SKM-1 treated with dmso at 0.1 percent for 144 hours (cell line): ENCODE measurements at regions not wholly inside any gene's neighbourhood (a gene's known extent, or its start where the extent isn't known, plus 50 kb on each side); places are given as distances from the start of the nearest gene placed in this dataset.

Experiments
- DNase-seq: peaks from one replicate; lab custom pipeline; 2025; ENCODE audit not compliant: unreplicated experiment; lab: John Stamatoyannopoulos, UW

DNA sequence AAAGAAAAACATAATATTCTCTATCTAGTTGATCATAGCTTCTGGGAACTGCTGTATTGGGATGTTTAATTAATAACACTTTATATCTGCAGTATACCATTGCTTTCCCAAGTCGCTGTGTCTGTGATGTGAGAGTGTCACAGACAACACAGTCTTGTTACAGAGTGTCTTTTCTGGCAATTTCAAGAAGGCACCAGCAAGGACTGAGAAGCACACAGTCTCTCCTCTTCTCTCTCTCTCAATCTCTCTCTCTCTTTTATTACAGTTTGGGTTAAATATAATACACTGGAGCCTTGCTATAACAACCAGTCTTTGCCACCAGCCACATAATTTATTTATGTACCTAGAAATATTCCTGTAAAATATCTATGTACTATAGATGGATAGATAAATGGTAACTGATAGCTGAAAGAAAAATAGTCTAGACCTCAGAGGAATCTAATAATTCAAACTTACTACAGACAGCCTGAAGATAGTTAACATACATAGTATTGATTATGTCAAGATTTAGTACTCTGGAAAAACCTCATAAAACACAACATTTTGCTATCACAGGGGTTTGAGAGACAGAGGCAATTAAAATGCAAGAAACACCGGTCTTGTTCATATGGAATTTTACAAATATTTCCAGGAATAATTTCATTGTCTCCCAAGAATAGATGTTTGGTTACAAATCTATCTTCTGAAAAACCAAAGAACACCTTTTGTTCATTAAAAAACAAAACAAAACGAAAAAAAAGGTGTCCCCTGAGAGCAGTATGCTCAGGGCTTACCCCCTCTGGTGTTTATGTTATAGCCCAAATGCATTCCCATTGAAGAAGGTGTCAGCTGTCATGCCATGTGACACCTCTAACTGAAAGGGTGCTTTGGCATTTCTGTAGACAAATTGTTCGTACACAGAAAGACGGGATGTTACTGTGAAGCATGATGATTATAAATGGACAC, 507.8 kb downstream of the TBC1D4 start:
- DNase-seq = no peak

DNA sequence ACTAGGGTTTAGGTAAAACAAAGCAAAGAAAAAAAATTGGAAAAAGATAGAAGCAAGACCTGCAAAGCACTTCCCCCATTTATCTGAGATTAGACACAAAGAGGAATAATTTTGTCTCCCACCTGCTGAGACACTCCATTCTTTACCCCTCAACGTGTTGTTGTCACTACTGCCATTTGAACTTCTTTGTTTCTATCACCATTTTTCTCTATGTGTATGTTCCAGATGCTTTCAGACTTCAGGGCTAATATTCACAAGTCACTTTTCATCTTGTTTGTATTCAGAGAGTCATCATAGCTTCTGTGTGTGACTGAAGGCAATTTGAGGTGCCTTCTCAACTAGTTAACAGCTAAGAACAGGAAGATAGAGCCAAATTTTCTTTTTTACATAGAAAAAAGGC, 512.5 kb downstream of the TBC1D4 start:
- no peak for DNase-seq

DNA sequence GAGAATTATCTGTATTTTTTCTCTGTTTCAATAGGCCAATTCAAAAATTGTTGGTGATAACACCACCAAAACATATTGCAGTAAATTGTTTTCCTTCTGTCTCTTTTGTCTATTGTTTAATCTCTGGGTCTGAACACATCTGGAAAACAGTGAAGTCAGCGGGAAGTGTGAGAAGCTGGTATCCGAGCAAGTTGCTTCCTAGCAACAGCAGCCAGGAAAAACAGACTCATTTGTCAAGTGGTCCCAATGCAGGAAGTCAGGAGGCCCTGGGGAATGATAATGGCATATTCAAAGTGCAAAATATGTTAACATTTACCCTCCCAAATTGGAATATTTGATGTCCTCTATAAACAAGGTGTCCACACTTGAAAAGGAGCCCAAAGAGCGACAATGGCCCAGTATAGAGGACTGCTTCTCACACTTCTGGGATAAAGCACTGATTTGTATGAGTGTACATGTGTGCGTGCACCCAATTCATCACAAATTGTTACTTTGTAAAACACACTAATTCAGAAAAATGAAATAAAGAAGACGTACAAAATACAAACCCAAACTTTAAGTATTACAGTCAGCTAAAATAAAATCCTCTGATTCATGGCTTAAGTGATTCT, 515.0 kb downstream of the TBC1D4 start:
- no peak for DNase-seq

DNA sequence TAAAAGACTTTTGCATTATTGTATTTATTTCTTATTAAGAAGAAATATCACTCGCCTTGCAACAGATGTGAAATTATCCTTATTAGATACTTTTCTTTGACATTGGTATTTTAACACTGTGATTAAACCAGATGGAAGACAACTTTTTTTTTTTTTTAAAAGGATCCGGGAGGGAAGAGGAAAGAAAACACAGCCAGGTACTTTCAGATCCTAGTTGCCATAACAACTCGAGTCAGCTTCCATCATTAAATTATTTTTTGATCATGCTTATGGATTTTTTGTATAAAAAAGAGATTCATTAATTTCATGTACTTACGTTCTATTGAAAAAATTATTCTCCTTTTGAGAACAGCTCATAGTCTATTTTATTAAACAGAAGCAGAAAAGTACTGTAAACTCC, 515.7 kb downstream of the TBC1D4 start:
- DNase-seq = no peak

DNA sequence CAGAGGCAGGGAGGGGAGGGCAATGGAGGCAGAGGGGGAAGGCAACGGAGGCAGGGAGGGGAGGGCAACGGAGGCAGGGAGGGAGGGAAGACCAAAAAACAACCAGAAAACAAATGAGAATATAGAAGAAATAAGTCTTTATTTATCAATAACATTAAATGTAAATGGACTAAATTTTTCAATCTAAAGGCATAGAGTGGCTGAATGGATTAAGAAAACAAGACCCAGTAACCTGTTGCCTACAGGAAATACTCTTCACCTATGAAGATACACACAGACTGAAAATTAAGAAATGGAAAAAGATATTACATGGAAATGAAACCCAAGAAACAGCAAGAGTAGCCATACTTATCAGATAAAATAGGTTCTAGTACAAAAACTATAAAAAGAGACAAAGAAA, 536.3 kb downstream of the TBC1D4 start:
- no peak for DNase-seq

DNA sequence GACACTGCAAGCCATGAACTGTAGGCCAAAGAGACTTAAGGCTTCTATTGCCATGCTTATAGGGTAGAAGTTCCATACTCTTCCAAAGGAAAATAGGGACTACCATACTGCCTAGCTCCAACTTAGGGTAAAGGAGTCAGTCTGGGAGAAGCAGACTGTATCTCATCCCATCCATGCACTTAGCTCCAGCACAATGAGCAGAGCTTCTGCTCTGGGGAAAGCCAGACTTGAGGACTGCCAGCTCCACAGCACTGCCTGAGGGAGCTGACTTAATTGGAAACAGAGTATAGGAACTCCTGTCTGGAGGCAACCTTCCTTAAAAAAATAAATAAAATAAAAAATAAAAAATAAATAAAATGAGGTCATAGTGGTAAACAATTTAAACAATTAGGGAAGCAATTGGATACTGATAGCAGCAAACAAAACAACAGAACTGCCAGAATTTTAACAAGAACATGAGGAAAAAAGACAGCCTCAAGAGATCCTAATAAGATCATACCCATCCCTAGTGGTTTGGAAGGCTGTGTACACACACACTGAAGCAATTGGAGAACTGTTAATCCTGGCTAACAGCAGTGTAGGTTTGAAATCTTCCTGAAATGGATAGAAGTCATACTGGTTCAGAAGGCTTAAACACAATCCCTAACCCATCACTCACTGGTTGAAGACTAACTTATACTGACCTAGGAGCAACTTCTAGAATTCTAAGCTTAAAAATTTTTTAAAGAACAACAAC, 550.1 kb downstream of the TBC1D4 start:
- no peak for DNase-seq

DNA sequence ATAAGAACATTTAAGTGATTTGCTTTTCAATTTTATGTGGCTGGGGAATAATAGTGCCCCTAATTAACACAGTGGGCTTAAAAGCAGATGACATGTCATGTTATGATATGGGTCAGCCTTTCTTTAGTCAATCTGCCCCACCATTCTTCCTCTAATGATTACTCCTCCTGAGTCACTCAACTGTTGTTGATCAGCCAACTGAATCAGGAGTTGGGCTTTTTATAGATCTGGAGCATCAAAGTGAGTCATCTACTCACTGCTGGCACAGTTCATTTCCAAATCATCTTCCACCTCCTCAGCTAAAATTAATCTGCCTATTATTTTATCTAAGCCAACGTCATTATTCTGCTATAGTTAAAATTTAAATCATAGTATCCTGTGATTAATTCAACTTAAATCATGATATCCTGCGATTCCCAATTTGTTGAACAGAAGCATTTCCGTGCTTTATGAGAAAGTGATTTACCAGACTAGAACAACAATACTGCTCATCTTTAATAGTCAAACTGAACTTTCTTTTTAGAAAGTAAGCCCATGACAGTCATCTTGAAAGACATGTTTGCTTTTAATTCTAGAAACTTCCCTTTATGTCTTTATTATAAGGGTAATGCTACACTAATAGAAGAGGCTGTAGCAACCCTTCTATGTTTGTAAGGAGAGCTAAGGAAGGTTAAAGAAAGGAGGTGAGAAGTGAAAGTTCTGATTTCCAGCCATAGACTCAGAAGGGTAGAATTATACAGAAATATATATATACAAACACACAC, 551.4 kb downstream of the TBC1D4 start:
- no peak for DNase-seq

DNA sequence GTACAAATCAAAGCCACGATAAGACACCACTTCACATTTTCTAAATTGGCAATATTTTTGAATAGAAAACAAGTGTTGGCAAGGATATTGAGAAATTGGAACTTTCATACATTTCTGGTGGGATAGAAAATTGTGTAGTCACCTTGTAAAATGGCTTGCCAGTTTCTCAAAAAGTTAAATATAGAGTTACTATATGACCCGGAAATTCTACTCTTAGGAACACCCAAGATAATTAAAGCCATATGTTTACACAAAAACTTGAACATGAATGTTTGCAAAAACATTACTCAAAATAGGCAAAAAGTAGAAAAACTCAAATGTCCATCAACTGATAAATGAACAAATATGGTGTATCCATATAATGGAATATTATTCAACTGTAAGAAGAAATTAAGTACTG, 552.5 kb downstream of the TBC1D4 start:
- DNase-seq = no peak

DNA sequence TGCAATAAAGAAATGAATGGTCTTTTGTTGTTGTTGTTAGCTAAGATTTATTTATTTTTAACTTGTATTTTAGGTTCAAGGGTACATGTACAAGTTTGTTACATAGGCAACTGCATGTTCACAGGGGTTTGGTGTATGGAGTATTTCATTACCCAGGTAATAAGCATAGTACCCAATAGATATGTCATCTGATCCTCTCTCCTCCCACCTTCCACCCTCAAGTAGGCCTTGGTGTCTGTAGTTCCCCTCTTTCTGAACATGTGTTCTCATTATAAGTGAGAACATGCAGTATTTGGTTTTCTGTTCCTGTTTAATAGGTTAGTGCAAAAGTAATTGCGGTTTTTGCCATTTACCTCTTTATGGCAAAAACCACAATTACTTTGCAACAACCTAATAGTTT, 554.1 kb downstream of the TBC1D4 start:
- no peak for DNase-seq

DNA sequence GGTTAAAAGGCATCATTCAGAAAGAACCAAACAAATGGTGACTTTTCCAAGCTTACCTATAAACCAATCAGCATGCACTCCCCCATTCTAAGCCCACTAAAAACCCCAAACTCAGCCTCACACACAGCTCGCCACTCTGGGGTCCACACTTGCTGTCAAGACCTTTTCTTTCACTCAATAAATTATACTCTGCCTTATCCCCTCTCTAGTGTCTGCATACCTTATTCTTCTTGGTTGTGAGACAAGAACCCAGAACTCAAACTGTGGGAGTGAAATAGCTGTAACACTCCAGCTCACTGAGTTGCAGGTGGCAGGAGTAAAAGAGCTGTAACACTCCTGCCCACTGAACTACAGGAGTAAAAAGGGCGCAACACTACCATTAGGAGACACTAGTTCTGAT, 559.0 kb downstream of the TBC1D4 start:
- no peak for DNase-seq

DNA sequence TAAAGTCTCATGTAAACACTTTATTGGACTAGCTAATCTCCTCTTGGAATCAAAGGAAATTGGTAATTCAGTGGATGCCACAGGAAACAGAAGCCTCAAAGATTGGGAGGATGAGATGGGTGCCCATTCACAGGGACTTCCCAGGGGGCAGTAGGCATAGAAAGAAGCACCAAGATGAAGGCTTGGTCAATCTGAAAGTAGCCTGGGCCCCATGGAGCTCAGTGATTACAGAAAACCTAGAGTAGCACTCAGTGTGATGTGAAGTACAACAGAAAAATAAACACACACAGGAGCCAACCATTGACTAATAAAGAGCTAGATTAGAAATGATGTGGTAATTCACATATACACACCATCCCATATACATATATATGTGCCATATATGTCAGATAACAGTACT, 560.6 kb downstream of the TBC1D4 start:
- no peak for DNase-seq

DNA sequence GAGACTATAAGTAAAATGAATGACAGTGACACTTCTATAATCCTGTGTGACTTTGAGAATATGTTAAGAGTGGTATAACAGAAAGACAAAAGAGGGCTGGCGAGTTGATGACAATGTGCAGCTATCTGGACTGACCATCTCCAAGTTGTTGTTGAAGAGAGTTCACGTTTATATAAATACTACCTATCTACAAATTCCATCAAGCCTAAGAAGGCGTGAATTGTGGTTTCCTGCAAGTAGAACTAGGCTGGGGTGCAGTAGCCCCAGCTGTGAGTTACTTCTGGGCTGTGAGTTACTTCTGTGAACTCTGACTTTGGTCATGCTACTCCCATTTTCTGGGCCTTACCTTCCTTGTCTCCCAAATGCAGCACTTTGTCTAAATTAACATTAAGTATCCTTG, 561.0 kb downstream of the TBC1D4 start:
- DNase-seq = no peak

DNA sequence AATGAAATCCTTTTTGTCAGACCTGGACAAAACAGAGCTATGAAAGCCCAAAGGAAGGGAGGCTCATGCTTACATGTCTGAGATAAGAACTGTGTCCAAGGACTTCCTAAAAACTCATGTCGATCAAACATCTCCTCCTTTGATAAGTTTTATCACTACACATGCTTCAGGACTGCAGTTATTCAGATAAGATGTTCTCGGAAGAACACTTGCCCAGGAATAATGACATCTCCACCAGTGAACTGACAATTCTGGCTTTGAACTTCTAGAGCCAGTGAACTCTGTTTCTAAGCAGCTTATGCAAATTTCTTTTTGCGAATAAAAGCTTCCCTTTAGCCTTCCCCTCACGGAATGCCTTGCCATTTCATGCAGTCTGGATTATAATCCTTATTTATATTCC, 561.6 kb downstream of the TBC1D4 start:
- no peak for DNase-seq

DNA sequence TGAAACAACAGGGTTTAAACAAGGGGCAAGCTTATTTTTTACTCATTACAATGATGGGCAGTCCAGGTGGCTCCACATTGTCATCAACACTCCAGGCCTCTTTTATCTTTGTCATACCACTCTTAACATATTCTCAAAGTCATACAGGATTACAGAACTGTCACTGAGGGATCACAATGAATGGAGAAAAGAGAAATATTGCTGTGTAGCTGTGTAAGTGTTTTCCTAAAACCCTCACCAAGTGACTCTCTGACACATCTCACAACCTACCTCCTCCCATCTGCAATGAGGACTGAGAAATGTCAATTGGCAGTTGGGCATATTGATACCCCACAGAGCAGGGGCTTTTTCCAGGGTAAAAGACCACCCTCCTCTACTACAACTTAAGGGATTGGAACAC, 562.1 kb downstream of the TBC1D4 start:
- no peak for DNase-seq

DNA sequence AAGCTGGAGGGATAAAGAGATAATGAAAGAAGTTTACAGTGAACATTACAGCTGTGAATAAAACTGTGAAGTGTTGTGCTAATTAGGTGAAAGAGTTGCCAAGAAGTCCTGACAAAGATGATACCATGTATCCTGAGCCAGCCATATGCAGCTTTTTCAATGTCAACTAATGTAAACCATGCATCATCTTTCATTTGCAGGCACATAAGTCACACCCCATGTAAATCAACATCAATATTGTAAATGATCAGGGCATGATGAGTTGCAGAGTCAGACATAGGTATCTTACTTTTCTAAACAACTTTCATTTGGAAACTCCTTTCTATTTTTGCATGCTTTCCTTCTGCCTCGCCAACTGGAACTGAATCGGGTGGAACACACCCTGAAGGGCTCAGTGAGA, 569.1 kb downstream of the TBC1D4 start:
- DNase-seq = no peak

DNA sequence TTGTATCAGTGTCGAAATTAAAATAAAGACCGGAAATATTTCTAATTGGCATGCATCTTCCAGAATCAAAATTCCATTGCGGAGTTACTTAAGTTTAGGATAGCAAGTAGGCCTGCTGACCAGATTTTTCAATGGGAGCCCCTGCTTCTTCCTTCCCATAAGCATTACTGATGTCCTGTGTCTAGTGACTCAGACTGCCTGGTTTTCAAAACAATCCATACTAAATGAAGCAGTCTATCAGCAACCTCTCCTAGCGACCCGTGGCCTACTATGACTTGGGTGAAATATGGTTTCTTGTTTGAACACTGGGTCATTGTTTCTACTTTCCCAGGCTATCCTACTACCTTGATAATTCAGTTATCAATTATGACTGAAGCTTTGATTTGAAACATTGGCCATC, 571.6 kb downstream of the TBC1D4 start:
- DNase-seq = no peak

DNA sequence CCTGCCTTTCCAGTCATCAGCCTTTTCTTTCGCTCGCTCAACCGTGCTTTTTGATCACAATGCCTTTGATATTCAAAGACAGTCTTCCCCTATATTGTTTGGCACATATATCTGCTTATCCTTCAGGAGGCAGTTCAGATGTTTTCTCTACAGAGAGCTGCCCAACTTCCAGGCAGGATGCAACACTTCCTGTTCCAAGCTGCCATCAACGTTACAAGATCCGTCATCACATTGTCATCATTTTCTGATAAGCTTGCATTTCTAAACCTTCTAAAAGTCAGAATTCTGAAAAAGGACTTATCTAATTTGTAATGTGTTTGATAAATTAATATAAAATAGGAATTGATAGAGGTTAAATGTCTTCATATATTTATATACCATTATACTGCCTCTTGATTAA, 574.2 kb downstream of the TBC1D4 start:
- no peak for DNase-seq

DNA sequence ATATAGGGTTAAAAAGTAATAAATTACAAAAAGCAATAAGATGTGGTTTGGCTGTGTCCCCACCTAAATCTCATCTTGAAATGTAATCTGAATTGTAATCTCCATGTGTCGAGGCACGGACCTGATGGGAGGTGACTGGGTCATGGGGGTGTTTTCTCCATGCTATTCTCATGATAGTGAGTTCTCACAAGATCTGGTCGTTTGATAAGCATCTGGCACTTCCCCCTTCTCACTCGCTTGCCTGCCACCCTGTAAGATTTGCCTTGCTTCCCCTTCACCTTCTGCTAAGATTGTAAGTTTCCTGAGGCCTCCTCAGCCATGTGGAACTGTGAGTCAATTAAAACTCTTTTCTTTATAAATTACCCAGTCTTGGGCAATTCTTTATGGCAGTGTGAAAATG, 577.4 kb downstream of the TBC1D4 start:
- DNase-seq = peak; percentile 36

DNA sequence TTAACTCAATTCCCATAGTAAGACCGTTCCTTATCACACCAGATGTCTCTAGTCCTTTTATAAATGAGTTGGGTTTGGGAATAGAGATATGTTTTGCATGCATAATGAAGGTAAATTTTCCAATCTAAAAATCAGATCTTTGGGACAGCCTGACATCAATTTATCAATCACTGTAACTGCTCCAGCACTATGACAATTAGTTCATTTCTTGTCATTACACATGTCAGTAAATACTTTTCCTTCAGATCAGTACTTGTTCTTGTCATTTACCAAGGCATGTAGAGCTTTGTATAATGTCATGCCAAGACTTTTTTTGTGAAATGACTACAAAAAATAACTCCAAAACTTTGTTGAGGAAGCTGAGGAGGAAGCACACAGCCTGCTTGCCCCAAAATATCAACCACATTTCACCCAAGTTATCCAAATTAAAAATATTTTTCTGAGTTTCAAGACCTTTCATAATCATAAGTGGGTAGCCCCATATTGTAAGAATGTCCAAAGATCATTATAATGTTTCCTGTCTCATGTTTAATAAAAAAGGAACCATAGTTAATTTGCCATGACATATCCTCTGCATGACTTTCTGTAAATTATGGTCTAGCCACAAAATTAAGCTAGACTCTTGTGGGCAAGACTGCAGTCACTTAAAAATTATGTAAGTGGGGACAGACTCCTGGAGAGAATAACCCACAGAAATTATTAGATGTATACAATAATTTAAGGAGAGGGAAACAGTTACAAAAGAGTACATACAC, 586.8 kb downstream of the TBC1D4 start:
- DNase-seq = no peak

DNA sequence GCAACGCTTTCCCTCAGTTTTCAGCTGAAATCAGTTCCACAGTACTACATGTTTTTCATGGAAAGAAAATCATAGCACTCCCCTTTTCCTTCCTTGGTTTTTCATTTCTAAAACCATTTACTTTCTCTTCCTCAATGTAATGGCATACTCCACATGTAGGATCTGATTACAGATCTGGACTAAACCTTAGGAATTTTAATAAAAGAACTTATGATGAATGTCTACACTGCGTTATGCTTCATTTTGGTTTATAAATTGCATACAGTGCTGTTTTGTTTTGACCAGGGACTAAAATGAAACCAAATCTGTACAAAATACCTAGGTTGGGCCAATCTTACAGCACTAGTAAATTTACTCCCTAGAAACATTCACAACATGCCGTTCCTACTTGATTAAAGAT, 589.9 kb downstream of the TBC1D4 start:
- DNase-seq = no peak

DNA sequence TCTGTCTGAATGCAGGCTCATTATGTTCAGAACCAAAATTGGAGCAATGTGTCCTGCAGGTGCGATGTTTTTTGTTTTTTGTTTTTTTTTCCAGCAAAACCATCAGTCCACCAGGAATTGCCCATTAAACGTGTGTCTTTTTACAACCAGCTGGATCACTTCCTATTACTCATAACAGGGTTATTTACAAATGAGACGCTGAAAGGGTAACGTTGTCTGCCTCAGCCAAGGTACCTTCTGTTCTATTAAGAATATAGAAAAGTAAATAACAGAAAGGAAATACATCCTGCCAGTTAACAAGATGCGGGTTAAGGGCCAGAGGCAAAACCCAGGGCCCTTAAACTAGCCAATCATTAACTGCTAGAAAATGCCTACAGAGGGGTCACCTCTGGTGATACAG, 590.4 kb downstream of the TBC1D4 start:
- DNase-seq = no peak
